ENCODE measurements at regions not wholly inside any gene's neighbourhood (a gene's known extent, or its start where the extent isn't known, plus 50 kb on each side); places are given as distances from the start of the nearest gene placed in this dataset.

DNA sequence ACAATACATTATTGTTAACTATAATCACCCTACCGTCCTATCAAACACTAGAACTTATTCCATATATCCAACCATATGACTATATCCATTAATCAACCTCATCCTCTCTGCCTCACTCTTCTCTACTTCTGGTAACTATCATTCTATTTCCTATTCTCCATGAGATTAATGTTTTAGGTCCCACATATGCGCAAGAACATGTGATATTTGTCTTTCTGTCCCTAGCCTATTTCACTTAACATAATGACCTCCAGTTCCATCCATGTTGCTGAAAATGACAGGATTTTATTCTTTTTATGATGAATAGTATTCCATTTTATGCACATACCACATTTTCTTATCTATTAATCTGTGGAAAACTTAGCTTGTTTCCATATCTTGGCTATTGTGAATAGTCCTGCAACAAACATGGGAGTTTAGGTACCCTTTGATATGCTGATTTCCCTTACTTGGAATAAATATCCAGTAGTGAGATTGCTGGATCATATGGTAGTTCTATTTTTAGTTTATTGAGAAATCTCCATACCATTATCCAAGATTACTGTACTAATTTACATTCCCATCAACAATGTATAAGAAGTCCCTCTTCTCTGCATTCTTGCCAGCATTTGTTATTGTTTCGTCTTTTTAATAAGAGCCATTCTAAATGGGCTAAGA lies 289.4 kb upstream of the GJE1 start (continued):
- TF ChIP-seq, protein P1, sequence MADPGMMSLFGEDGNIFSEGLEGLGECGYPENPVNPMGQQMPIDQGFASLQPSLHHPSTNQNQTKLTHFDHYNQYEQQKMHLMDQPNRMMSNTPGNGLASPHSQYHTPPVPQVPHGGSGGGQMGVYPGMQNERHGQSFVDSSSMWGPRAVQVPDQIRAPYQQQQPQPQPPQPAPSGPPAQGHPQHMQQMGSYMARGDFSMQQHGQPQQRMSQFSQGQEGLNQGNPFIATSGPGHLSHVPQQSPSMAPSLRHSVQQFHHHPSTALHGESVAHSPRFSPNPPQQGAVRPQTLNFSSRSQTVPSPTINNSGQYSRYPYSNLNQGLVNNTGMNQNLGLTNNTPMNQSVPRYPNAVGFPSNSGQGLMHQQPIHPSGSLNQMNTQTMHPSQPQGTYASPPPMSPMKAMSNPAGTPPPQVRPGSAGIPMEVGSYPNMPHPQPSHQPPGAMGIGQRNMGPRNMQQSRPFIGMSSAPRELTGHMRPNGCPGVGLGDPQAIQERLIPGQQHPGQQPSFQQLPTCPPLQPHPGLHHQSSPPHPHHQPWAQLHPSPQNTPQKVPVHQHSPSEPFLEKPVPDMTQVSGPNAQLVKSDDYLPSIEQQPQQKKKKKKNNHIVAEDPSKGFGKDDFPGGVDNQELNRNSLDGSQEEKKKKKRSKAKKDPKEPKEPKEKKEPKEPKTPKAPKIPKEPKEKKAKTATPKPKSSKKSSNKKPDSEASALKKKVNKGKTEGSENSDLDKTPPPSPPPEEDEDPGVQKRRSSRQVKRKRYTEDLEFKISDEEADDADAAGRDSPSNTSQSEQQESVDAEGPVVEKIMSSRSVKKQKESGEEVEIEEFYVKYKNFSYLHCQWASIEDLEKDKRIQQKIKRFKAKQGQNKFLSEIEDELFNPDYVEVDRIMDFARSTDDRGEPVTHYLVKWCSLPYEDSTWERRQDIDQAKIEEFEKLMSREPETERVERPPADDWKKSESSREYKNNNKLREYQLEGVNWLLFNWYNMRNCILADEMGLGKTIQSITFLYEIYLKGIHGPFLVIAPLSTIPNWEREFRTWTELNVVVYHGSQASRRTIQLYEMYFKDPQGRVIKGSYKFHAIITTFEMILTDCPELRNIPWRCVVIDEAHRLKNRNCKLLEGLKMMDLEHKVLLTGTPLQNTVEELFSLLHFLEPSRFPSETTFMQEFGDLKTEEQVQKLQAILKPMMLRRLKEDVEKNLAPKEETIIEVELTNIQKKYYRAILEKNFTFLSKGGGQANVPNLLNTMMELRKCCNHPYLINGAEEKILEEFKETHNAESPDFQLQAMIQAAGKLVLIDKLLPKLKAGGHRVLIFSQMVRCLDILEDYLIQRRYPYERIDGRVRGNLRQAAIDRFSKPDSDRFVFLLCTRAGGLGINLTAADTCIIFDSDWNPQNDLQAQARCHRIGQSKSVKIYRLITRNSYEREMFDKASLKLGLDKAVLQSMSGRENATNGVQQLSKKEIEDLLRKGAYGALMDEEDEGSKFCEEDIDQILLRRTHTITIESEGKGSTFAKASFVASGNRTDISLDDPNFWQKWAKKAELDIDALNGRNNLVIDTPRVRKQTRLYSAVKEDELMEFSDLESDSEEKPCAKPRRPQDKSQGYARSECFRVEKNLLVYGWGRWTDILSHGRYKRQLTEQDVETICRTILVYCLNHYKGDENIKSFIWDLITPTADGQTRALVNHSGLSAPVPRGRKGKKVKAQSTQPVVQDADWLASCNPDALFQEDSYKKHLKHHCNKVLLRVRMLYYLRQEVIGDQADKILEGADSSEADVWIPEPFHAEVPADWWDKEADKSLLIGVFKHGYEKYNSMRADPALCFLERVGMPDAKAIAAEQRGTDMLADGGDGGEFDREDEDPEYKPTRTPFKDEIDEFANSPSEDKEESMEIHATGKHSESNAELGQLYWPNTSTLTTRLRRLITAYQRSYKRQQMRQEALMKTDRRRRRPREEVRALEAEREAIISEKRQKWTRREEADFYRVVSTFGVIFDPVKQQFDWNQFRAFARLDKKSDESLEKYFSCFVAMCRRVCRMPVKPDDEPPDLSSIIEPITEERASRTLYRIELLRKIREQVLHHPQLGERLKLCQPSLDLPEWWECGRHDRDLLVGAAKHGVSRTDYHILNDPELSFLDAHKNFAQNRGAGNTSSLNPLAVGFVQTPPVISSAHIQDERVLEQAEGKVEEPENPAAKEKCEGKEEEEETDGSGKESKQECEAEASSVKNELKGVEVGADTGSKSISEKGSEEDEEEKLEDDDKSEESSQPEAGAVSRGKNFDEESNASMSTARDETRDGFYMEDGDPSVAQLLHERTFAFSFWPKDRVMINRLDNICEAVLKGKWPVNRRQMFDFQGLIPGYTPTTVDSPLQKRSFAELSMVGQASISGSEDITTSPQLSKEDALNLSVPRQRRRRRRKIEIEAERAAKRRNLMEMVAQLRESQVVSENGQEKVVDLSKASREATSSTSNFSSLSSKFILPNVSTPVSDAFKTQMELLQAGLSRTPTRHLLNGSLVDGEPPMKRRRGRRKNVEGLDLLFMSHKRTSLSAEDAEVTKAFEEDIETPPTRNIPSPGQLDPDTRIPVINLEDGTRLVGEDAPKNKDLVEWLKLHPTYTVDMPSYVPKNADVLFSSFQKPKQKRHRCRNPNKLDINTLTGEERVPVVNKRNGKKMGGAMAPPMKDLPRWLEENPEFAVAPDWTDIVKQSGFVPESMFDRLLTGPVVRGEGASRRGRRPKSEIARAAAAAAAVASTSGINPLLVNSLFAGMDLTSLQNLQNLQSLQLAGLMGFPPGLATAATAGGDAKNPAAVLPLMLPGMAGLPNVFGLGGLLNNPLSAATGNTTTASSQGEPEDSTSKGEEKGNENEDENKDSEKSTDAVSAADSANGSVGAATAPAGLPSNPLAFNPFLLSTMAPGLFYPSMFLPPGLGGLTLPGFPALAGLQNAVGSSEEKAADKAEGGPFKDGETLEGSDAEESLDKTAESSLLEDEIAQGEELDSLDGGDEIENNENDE (IDR thresholded peaks at IDR 0.05; ENCODE audit: low read depth, low read length): no peak
- TF ChIP-seq, protein P2, sequence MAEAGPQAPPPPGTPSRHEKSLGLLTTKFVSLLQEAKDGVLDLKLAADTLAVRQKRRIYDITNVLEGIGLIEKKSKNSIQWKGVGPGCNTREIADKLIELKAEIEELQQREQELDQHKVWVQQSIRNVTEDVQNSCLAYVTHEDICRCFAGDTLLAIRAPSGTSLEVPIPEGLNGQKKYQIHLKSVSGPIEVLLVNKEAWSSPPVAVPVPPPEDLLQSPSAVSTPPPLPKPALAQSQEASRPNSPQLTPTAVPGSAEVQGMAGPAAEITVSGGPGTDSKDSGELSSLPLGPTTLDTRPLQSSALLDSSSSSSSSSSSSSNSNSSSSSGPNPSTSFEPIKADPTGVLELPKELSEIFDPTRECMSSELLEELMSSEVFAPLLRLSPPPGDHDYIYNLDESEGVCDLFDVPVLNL (CRISPR knock-in tag; IDR thresholded peaks at IDR 0.05; ENCODE audit: low read depth): no peak
- TF ChIP-seq SMAD3 (CRISPR knock-in tag; conservative IDR thresholded peaks at IDR 0.05) (no peak), GABPA (tag; conservative IDR thresholded peaks at IDR 0.05; ENCODE audit: low read depth) (no peak), NFYB (IDR thresholded peaks at IDR 0.05; ENCODE audit: extremely low read depth, insufficient read length) (no peak), MYBL2 (IDR thresholded peaks at IDR 0.05; ENCODE audit: low read depth) (no peak), MYBL2 (CRISPR knock-in tag; IDR thresholded peaks at IDR 0.05; ENCODE audit: borderline replicate concordance) (no peak), ZMIZ1 (IDR thresholded peaks at IDR 0.05; ENCODE audit: low read depth in 2 of 2, low read length in 2 of 2) (no peak), PHB (CRISPR knock-in tag; IDR thresholded peaks at IDR 0.05) (no peak)
- TF ChIP-seq, protein P3, sequence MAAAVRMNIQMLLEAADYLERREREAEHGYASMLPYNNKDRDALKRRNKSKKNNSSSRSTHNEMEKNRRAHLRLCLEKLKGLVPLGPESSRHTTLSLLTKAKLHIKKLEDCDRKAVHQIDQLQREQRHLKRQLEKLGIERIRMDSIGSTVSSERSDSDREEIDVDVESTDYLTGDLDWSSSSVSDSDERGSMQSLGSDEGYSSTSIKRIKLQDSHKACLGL (CRISPR knock-in tag; IDR thresholded peaks at IDR 0.05; ENCODE audit: borderline replicate concordance, poor library complexity, severe bottlenecking): no peak

All from K562 (cell line).